EL (cell line): ENCODE measurements at regions not wholly inside any gene's neighbourhood (a gene's known extent, or its start where the extent isn't known, plus 50 kb on each side); places are given as distances from the start of the nearest gene placed in this dataset.

Experiments used
- DNase-seq: peaks from one replicate; pipeline ENCODE4 v3.0.0-alpha.2; 2016

GRCh38 chr1:201778279-201779065 lies 50.5 kb upstream of the IPO9 start:
- DNase-seq, result no peak
